ENCODE measurements at regions not wholly inside any gene's neighbourhood (a gene's known extent, or its start where the extent isn't known, plus 50 kb on each side); places are given as distances from the start of the nearest gene placed in this dataset.
A peak's percentile ranks its signal among the peaks of the same experiment; 100 is the strongest.

GRCh38 chr3:36220173-36220572, 160.1 kb upstream of the STAC start:
- Histone ChIP-seq H3K27ac (no peak overlapping the region), H3K36me3 (no peaks in the 10 kb centered on the region)
- TF ChIP-seq CTCF (IDR thresholded peaks at IDR 0.05; ENCODE audit: low read depth, low read length) = no peak

GRCh38 chr3:36221975-36222374, 158.3 kb upstream of the STAC start:
- Histone ChIP-seq H3K27ac (no peak overlapping the region), H3K4me3 (ENCODE audit: low read depth, low read length) (no peak overlapping the region), H3K36me3 (no peaks in the 10 kb centered on the region), H3K27me3 (ENCODE audit: insufficient read depth, low read depth, severe bottlenecking) (no peaks in the 10 kb centered on the region), H3K9me3 (ENCODE audit: severe bottlenecking) (peaks cover 2% of the 10 kb centered on the region)
- DNase-seq = no peak
- TF ChIP-seq CTCF (IDR thresholded peaks at IDR 0.05; ENCODE audit: low read depth, low read length) = no peak

More at GRCh38 chr3:36220173-36220572, 160.1 kb upstream of the STAC start:
- DNase-seq = no peak
- H3K4me3 ChIP-seq (ENCODE audit: low read depth, low read length) = no peak overlapping the region
- no peaks in the 10 kb centered on the region for H3K27me3 ChIP-seq (ENCODE audit: insufficient read depth, low read depth, severe bottlenecking)
- H3K9me3 ChIP-seq (ENCODE audit: severe bottlenecking) = peaks cover 2% of the 10 kb centered on the region

GRCh38 chr3:36227980-36228379, 152.3 kb upstream of the STAC start:
- no peaks in the 10 kb centered on the region for H3K27me3 ChIP-seq (ENCODE audit: insufficient read depth, low read depth, severe bottlenecking)
- peaks cover 2% of the 10 kb centered on the region for H3K9me3 ChIP-seq (ENCODE audit: severe bottlenecking)
- no peak overlapping the region for H3K4me3 ChIP-seq (ENCODE audit: low read depth, low read length)
- H3K27ac ChIP-seq = peak overlapping the region; percentile 23; the same call in 1 of the 2 replicates
- no peaks in the 10 kb centered on the region for H3K36me3 ChIP-seq
- DNase-seq = peak; percentile 30
- TF ChIP-seq CTCF (IDR thresholded peaks at IDR 0.05; ENCODE audit: low read depth, low read length) = no peak

- Histone ChIP-seq H3K36me3 (no peaks in the 10 kb centered on the region), H3K27ac (no peak overlapping the region), H3K9me3 (ENCODE audit: severe bottlenecking) (peaks cover 2% of the 10 kb centered on the region), H3K4me3 (ENCODE audit: low read depth, low read length) (no peak overlapping the region), H3K27me3 (ENCODE audit: insufficient read depth, low read depth, severe bottlenecking) (no peaks in the 10 kb centered on the region)
- no peak for TF ChIP-seq CTCF (IDR thresholded peaks at IDR 0.05; ENCODE audit: low read depth, low read length)
- no peak for DNase-seq
Measured at GRCh38 chr3:36229496-36229895, 150.8 kb upstream of the STAC start.

GRCh38 chr3:36232797-36233489, 147.4 kb upstream of the STAC start:
- no peak for DNase-seq
- H3K9me3 ChIP-seq (ENCODE audit: severe bottlenecking) = no peaks in the 10 kb centered on the region

More at GRCh38 chr3:36232797-36233489, 147.4 kb upstream of the STAC start:
- Histone ChIP-seq H3K27me3 (ENCODE audit: insufficient read depth, low read depth, severe bottlenecking) (no peaks in the 10 kb centered on the region), H3K36me3 (no peaks in the 10 kb centered on the region), H3K4me3 (ENCODE audit: low read depth, low read length) (no peak overlapping the region), H3K27ac (no peak overlapping the region)
- TF ChIP-seq CTCF (IDR thresholded peaks at IDR 0.05; ENCODE audit: low read depth, low read length) = no peak

All from WERI-Rb-1 (cell line).